DOHH2 (cell line): ENCODE measurements at regions not wholly inside any gene's neighbourhood (a gene's known extent, or its start where the extent isn't known, plus 50 kb on each side); places are given as distances from the start of the nearest gene placed in this dataset.
"Not testable (repeated sequence)": the region's sequence is repeated elsewhere in the genome, so short reads cannot be mapped to it uniquely, and the experiment has no call there.

ENCODE experiments used
- H3F3A ChIP-seq: fragments of 200-600 bp; sonication (generic), shearing (Covaris generic); 2 replicates; pipeline ENCODE4 v1.6.0; 2016; ENCODE audit warnings: antibody characterized with exemption, mild to moderate bottlenecking; ENCODE audit not compliant: control insufficient read depth, insufficient read depth
- H3K27ac ChIP-seq: fragments of 200-600 bp; sonication (generic); 2 replicates; pipeline ENCODE4 v1.5.1; 2014; ENCODE audit warnings: low read depth, mild to moderate bottlenecking, low read length, moderate library complexity
- H3K27me3 ChIP-seq: fragments of 200-600 bp; sonication (generic); 2 replicates; pipeline ENCODE4 v1.6.1; 2014; ENCODE audit warnings: mild to moderate bottlenecking, low read length, mixed read lengths; ENCODE audit not compliant: control insufficient read depth
- H3K36me3 ChIP-seq: fragments of 200-600 bp; sonication (generic); 2 replicates; pipeline ENCODE4 v1.6.1; 2014; ENCODE audit warnings: mild to moderate bottlenecking, low read length, moderate library complexity, mixed read lengths; ENCODE audit not compliant: control insufficient read depth
- H3K4me1 ChIP-seq: fragments of 200-600 bp; sonication (generic); 2 replicates; pipeline ENCODE4 v1.6.1; 2014; ENCODE audit warnings: mild to moderate bottlenecking, low read length, mixed read lengths; ENCODE audit not compliant: control insufficient read depth
- H3K4me2 ChIP-seq: fragments of 200-600 bp; sonication (generic); 2 replicates; pipeline ENCODE4 v1.6.0; 2014; ENCODE audit warnings: mild to moderate bottlenecking, low read length, moderate library complexity
- H3K4me3 ChIP-seq: fragments of 200-600 bp; sonication (generic); 2 replicates; pipeline ENCODE4 v1.5.1; 2014; ENCODE audit warnings: mild to moderate bottlenecking, low read length, mixed read lengths
- H3K79me2 ChIP-seq: fragments of 200-600 bp; sonication (generic); 2 replicates; pipeline ENCODE4 v1.6.1; 2014; ENCODE audit warnings: mild to moderate bottlenecking, low read length, mixed read lengths; ENCODE audit not compliant: control insufficient read depth
- H3K9me2 ChIP-seq: fragments of 200-600 bp; sonication (generic); replicated peaks from 2 replicates; pipeline ENCODE4 v1.6.1; 2014; ENCODE audit warnings: mild to moderate bottlenecking, low read length, mixed read lengths; ENCODE audit not compliant: control insufficient read depth
- H3K9me3 ChIP-seq: fragments of 200-600 bp; sonication (generic); 2 replicates; pipeline ENCODE4 v1.6.1; 2014; ENCODE audit warnings: antibody characterized with exemption, low read length, mixed read lengths; ENCODE audit not compliant: control insufficient read depth, insufficient read depth
- H4K20me1 ChIP-seq: fragments of 200-600 bp; sonication (generic); 2 replicates; pipeline ENCODE4 v1.6.0; 2014; ENCODE audit warnings: low read depth, mild to moderate bottlenecking, antibody characterized with exemption, low read length, moderate library complexity; ENCODE audit not compliant: control insufficient read depth, insufficient read depth
- CTCF ChIP-seq: fragments of 200-600 bp; sonication (generic); IDR thresholded peaks from one replicate; pipeline ENCODE4 v1.5.1; 2014; ENCODE audit warnings: antibody characterized with exemption, mild to moderate bottlenecking, low read depth, low read length; ENCODE audit not compliant: poor library complexity, severe bottlenecking
- EZH2phosphoT487 ChIP-seq: fragments of 200-600 bp; sonication (generic); IDR thresholded peaks from 2 replicates; pipeline ENCODE4 v1.6.1; 2017; ENCODE audit warnings: borderline replicate concordance, mild to moderate bottlenecking, antibody characterized with exemption, low read length, moderate library complexity, mixed read lengths

- Histone ChIP-seq H3K9me2 (no peaks in the 10 kb centered on the region), H3F3A (no peaks in the 10 kb centered on the region), H3K79me2 (no peaks in the 10 kb centered on the region), H3K27me3 (no peaks in the 10 kb centered on the region), H4K20me1 (no peaks in the 10 kb centered on the region), H3K9me3 (no peaks in the 10 kb centered on the region), H3K36me3 (no peaks in the 10 kb centered on the region), H3K4me2 (no peak overlapping the region), H3K4me3 (no peak overlapping the region), H3K4me1 (no peaks in the 10 kb centered on the region), H3K27ac (no peak overlapping the region)
- no peak for TF ChIP-seq CTCF
Observed at GRCh38 chr15:91366111-91366510, 266.1 kb downstream of the SV2B start.

- H3K9me3 ChIP-seq: no peaks in the 10 kb centered on the region
- no peak overlapping the region for H3K4me2 ChIP-seq
- no peaks in the 10 kb centered on the region for H3K79me2 ChIP-seq
- no peaks in the 10 kb centered on the region for H3K36me3 ChIP-seq
- TF ChIP-seq EZH2phosphoT487: no peak
- no peak for TF ChIP-seq CTCF
- no peaks in the 10 kb centered on the region for H3K4me1 ChIP-seq
- no peaks in the 10 kb centered on the region for H3K9me2 ChIP-seq
- H3K27me3 ChIP-seq: no peaks in the 10 kb centered on the region
- H3K4me3 ChIP-seq: no peak overlapping the region
- no peaks in the 10 kb centered on the region for H3F3A ChIP-seq
- H3K27ac ChIP-seq: no peak overlapping the region
- no peaks in the 10 kb centered on the region for H4K20me1 ChIP-seq
Observed at GRCh38 chr15:91368611-91369010, 268.6 kb downstream of the SV2B start.

GRCh38 chr15:91369823-91370222 lies 269.8 kb downstream of the SV2B start:
- Histone ChIP-seq H3K36me3 (no peaks in the 10 kb centered on the region), H3K27ac (no peak overlapping the region), H4K20me1 (no peaks in the 10 kb centered on the region), H3K79me2 (no peaks in the 10 kb centered on the region), H3K4me3 (no peak overlapping the region), H3K4me2 (no peak overlapping the region), H3K27me3 (no peaks in the 10 kb centered on the region), H3K9me2 (no peaks in the 10 kb centered on the region), H3K9me3 (no peaks in the 10 kb centered on the region), H3K4me1 (no peaks in the 10 kb centered on the region), H3F3A (no peaks in the 10 kb centered on the region)
- TF ChIP-seq CTCF: no peak
- no peak for TF ChIP-seq EZH2phosphoT487

- H4K20me1 ChIP-seq, H3K9me2 ChIP-seq, H3K4me3 ChIP-seq, H3K4me1 ChIP-seq, H3K27ac ChIP-seq, H3K4me2 ChIP-seq, H3K9me3 ChIP-seq, H3K36me3 ChIP-seq, H3K27me3 ChIP-seq, H3K79me2 ChIP-seq, H3F3A ChIP-seq: not testable (repeated sequence)
Observed at GRCh38 chr15:91371345-91371744, 271.3 kb downstream of the SV2B start.
